ENCODE measurements at regions not wholly inside any gene's neighbourhood (a gene's known extent, or its start where the extent isn't known, plus 50 kb on each side); places are given as distances from the start of the nearest gene placed in this dataset.

DNA sequence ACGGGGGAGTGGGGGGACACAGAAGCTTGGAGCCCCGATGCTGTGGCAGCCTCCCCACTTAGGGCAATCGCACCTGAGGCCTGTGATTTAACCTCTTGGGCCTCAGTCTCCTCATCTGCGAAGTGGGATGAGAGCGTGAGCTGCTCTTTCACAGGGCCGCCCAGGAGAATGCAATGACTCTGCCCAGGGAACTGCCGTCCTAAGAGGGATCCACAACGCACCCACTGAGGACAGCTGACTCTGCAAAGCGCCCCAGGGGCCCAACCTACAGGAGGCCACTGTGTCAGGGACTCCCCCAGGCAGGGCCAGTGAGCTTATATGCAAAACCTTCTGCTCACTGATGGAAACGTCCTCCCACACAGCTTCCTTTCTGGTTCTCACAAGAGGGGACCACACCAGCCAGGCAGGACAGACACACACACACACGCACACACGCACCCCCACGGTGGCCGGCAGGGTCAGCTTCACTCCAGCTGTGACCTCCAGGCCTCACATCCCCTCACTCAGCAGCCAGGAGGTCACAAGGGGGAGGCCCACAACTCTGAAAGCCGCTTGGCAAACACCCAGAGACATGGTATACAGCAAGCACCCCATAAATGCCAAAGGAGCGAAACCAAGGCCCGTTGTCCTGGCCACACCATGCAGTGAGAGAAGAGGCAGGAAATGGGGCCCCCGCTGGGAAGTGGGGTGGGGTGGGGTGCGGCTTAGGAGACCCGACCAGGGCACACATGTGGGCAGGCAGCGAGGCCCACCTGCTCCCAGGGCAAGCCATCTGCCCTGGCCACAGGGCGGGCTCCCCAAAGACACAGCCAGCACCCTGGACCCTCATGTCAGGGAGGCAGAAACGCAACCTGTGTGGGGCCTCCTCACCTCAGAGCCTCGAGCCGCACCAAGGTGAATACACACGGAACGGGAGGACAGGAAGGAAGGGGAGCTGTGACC, 73.3 kb downstream of the NCOR2 start:
- H3K4me3 ChIP-seq (replicated peaks; ENCODE audit: low read depth, low read length) = no peak overlapping the region
- no peak for DNase-seq (ENCODE audit: extremely low read depth, low read depth)

DNA sequence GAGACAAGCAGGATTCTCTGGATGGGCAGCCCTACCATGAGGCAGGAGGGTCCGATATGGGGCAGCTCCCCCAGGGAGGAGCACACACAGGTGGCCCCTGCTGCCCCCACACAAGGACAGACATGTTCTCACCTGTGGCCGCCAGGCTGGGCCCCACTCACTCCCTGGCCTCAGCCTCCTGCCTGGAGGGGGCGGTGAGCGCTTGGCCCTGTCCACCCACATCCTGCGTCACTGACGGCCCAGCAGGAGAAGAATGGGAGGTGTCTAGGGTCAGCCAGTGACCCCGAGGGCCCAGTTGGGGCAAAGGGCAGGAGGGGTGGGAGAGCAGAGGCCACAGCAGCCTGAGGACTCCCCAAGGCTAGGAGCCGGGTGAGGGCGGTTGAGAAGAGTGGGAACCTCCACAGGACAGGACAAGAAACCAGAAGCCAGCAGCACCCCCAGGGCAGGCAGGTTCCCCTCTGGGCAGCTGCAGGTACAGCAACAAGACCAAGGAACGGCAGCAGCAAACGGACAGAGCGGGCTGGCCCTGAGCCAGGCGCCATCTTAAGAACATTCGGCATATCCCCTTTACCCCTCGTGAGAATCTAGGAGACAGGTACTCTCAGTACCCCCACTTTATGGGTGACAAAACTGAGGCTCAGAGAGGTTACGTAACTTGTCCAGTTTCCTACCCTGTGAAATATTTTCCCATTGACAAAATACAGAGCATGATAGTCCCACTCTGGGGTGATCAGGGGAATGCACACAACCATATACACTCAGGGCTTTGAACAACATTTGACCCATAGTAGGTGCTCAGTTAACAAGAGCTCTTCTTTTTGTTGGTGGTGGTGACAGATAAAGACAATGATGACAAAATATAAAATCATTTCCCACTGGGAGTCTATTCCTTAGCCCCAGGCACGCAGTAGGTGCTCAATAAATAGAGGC, 74.3 kb downstream of the NCOR2 start:
- no peak for DNase-seq (ENCODE audit: extremely low read depth, low read depth)
- H3K4me3 ChIP-seq (replicated peaks; ENCODE audit: low read depth, low read length) = no peak overlapping the region
- TF ChIP-seq, protein P1, sequence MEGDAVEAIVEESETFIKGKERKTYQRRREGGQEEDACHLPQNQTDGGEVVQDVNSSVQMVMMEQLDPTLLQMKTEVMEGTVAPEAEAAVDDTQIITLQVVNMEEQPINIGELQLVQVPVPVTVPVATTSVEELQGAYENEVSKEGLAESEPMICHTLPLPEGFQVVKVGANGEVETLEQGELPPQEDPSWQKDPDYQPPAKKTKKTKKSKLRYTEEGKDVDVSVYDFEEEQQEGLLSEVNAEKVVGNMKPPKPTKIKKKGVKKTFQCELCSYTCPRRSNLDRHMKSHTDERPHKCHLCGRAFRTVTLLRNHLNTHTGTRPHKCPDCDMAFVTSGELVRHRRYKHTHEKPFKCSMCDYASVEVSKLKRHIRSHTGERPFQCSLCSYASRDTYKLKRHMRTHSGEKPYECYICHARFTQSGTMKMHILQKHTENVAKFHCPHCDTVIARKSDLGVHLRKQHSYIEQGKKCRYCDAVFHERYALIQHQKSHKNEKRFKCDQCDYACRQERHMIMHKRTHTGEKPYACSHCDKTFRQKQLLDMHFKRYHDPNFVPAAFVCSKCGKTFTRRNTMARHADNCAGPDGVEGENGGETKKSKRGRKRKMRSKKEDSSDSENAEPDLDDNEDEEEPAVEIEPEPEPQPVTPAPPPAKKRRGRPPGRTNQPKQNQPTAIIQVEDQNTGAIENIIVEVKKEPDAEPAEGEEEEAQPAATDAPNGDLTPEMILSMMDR (IDR thresholded peaks at IDR 0.05; ENCODE audit: low read depth, low read length, missing control alignments) = no peak

More for the DNA sequence above, 73.3 kb downstream of the NCOR2 start:
- TF ChIP-seq, protein P1 (IDR thresholded peaks at IDR 0.05; ENCODE audit: low read depth, low read length, missing control alignments) = no peak

DNA sequence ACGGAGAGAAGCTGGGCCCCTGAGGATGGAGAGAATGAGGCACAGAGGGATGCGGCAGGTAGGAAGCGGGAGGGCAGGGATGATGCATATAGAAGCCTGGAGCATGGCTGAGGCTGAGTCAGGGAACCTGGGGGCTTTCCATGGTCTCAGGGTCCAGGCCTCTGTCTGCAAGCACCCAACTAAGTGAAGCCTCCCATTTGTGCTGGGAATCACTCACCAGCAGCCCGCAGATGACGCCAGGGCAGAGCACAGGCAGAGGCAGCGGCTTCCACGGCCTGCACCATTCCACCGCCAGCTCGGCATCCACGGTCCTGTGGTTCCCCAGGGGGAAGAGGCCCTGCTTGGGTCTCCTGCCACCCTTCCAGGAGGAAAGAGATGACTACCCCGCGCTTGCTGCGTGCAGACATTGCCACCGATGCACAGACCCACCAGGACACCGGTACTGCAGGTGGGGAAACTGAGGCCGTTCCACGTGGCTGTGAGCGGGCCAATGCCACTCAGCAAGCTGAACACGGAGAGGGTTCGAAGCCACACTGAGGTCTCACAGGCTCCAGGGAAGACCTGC, 75.5 kb downstream of the NCOR2 start:
- DNase-seq (ENCODE audit: extremely low read depth, low read depth) = no peak
- TF ChIP-seq, protein P1 (IDR thresholded peaks at IDR 0.05; ENCODE audit: low read depth, low read length, missing control alignments) = no peak
- no peak overlapping the region for H3K4me3 ChIP-seq (replicated peaks; ENCODE audit: low read depth, low read length)

DNA sequence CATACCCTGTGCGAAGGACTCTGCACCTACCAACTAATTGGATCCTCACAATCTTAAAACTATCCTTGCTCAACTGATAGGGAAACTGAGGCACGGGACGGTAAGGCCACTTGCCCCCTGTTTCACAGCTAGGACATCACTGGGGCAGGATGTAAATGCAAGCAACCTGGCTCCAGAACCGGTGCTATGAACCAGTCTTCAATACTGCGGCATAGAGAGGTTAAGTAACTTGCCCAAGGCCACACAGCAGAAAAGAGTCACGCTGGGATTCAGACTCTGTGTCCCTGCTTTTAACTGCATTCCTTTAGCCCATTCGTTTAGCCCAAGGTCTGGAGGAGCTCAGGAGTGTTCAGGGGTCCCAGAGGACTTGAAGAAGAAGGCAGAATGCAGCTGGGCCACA, 76.1 kb downstream of the NCOR2 start:
- TF ChIP-seq, protein P1 (IDR thresholded peaks at IDR 0.05; ENCODE audit: low read depth, low read length, missing control alignments) = no peak
- no peak overlapping the region for H3K4me3 ChIP-seq (replicated peaks; ENCODE audit: low read depth, low read length)
- DNase-seq (ENCODE audit: extremely low read depth, low read depth) = no peak

DNA sequence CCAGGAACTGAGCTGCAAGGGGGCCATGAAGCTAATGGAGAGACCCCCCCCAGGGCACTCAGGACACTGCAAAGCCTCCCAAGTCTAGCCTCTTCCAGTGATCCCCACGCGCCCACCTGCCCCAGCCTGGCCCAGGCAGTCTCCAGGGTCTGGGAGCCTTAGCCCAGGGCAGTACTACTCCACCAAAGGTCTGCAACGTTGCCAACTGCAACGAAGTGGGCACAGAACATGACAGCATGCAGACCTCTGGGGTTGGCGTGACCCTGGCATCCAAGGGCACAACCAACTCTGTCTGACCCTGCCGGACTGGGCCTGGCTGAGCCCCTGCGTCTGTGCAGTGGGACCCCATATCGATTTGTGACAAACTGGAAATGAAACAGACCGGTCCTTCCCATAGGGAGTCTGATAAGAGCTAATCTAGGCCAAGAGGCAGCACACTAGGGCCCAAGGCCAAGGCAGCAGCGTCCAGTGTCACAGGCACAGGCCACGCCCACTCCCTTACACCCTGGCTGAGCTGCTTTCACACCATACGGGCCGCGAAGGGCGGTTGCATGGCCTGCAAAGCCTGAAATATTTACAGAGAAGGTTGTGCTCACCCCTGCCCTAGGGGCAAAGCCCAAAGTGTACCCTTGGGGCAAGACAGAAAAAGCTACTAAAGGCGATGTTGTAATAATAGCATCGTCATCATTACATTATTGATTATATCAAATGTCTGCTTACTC, 76.7 kb downstream of the NCOR2 start:
- TF ChIP-seq, protein P1 (IDR thresholded peaks at IDR 0.05; ENCODE audit: low read depth, low read length, missing control alignments) = no peak

More for the DNA sequence above, 76.7 kb downstream of the NCOR2 start:
- H3K4me3 ChIP-seq (replicated peaks; ENCODE audit: low read depth, low read length) = no peak overlapping the region
- no peak for DNase-seq (ENCODE audit: extremely low read depth, low read depth)
